ENCODE measurements at regions not wholly inside any gene's neighbourhood (a gene's known extent, or its start where the extent isn't known, plus 50 kb on each side); places are given as distances from the start of the nearest gene placed in this dataset.

DNA sequence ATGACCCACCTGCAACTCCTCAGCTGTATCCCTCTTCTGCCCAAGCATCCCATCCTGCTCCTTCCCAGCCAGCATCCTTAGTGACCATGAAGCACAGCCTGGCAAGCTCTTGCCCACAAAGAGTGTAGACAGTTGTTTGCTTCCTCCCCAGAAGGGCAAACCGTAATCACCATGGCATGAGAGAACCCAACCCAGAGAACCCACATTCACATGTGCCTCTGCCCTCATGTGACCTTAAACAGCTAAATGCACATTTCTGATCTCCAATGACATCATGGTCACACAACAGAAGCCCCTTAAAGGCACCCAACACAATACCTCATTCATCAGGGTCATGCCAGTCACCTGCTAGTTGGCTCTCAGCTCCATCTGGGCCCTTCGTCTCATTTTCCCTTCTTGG is 162.8 kb upstream of the CDYL start:
- DNase-seq: no peak

DNA sequence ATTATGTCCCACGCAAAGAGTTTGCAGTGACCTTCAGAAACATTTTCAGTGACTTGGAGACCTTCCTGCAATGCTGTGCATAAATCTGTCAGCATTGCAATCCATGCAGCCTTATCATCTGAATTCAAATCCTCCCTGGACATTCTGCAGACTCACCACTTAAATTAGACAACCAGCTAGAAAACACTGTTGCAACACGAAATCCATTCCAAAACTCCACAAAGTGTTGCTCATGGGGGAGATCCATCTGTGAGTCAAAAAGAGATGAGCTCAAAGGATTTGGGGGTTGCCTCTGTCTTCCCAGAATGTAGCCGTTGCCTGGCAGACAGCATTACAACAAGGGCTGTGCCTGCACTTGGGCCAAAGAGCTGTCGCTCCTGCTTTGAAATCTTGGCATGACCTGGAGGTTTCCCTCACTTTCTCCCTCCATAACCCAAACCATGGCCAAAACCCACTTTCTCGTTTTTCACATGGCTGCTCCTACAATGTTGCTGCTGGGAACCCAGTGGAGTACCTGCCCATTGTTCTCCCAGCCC is 163.5 kb upstream of the CDYL start:
- no peak for DNase-seq

DNA sequence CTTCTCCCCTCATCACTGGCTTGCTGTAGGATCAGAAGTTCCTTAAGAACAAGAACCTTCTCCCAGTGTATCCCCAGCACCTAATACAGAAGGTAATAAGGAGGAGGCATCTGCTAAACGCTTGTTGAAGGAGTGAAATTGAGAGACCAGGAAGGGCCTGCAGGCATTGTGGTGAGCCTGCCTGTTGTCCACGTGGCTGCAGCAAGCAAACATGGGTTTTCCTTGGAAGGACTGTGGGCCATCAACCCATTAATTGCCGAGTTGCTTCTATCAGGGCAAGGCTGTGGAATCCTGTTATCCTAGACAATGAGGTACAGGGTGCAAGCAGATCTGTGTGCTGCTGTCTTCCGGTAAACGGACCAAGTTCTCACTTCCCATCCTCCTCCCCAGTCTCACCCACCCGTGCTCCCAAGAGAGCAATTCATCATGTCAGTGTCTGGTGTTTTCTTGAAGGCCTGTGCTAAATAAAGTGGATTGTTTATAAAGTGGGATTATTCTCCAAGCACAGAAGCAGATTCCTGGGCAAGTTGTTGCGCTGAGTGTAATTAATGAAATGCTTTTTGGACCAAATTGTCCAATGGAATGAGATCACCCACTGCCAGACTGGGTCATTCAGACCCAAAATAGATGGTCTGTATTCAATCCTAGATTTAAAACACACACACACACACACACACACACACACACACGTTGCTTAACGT is 164.6 kb upstream of the CDYL start:
- no peak for DNase-seq

DNA sequence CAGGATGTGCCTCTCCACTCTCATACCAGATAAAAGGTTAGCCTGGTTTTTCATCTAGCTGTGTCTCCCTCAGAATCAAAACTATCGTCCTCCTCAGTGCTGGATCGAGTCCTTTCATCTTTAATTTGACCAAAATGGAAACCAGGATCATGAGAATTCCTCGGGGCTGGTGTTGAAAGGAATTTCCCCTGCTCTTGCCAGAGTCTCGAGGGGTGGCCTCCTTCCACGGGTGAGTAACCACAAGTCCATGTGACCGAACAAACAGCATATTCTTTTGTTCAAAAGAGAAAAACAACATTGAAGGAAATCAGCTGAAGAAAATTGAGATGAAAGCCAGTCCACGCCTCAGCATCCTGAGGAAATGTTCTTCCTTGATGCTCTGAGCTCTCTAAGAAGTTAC is 165.9 kb upstream of the CDYL start:
- no peak for DNase-seq

DNA sequence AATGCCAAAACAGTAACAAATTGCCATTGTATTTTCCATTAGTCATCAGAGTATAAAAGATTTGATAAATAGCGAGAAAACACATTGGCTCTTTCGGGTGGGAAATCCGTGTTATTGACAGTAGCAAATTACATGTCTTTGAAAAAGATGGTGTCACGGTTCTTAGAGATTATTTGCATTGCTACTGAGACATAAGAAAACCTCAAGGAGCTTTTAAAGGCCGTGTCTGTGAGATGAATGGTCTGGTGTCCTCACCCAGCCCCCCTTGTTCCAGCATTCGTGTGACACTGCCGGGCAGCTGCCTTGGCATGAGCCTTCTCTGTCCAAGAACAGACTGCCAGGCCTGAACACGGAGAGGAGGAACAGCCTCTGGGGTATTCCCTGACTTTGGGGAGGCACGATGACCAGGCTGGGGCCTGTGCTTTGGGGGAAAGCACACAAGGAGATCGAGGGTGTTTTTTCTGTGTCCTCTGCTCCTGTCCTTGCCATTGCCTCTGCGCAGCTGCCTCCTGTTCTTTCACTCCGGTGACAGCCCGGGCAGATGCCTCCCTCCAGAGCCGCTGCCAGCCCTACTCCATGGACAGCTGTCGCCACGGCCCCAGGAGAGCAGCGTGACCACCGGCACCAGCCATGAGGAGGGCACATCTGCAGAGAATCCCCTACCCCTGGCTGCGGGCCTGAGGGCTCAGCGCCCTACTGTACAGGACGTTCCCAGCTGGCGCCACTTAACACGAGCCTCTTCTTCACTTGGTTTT is 167.7 kb upstream of the CDYL start:
- no peak for DNase-seq

DNA sequence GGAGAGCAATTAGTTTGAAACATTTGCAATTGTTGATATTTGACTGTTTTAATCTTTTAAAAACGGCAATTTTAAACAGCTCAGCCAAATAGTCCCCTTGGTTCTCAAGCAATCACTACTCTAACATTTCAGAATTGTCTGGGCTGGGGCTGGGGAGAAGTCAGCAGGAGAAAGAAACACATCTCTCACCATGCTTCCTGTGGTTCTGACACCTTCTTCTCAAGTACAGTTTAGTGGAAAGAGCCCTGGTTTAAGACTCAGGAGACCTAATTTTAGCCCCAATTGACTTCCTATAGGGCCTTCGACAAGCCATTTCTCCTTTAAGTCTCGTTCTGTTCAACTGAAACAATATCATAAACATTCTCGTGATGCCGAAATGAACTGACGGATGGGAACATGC is 168.4 kb upstream of the CDYL start:
- no peak for DNase-seq

DNA sequence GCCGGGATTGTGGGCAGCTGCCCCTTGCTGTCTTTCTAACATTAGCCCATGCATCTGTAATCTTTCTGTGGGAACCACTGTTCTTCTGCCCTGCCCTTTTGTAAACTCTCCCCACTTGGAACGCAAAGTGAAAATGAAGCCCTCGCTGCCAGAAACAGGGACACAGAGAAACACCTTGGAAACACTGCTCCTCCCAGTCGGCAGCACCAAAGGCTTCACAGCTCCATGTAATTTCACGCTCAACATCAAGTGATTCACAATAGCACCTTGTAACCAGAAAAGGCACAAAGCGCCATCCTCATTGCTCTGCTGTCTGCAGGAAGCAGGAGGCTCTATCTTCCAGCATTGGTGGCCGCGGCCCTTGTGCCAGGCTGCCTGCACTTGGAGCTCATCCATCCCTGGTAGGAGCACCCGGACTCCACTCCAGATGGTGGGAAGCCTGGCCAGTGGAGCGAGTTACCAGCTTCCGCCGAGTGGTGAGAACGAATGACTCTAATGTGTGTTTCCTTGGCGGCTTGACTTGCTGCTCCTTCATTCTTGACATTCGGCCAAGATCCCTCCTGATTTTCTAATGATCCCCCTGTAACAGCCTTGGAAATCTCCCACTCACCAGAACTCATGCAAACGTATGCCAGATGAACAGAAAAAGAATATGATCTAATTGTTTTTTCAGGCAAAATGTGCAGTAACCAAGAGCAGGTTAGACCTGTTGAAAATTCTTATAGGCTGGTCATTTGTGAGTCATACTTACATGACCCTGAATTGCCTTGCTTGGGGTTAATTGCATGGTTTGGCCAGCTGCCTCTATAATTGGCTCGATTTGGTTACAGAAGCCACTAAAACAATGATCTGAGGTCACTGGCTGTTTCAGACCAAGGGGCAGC is 169.1 kb upstream of the CDYL start:
- no peak for DNase-seq

DNA sequence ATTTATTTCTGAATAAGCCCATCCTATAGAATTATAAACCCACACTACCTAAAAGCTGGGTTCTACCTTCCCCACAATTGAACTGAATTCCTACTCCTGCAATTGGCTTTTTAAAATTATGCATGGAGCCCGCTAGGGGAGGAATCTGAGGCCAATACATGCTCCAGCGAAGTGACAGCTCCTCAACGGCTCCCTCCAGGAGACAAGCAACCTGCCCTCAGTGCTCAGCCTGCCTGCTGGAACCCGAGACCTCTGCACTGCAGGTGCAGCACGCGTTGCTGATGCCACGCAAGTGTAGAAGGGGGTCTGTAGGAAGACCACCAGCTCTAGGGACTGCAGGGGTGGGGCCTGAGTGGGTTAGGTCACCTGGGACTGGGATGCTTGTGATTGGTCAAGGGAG is 170.2 kb upstream of the CDYL start:
- no peak for DNase-seq

DNA sequence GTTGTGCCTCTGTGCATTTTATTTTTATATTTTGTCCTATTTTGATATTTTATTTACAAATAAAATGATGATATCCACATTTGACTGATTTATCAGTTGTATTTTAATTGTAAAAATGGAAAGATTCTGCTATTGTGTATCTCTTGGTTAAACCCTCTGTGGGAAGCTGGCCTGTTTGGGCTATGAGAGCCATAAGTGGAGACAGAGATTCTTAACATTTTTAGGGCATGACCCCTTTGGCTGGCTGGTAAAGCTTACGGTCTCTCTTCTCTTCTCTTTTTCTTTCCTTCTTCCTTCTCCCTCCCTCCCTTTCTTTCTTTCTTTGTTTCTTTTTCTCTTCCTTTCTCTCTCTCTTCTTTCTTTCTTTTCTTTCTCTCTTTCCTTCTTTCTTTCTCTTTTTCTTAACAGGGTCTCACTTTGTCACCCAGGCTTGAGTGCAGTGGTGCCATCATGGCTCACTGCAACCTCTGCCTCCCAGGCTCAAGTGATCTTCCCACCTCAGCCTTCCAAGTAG is 172.3 kb upstream of the CDYL start:
- no peak for DNase-seq

DNA sequence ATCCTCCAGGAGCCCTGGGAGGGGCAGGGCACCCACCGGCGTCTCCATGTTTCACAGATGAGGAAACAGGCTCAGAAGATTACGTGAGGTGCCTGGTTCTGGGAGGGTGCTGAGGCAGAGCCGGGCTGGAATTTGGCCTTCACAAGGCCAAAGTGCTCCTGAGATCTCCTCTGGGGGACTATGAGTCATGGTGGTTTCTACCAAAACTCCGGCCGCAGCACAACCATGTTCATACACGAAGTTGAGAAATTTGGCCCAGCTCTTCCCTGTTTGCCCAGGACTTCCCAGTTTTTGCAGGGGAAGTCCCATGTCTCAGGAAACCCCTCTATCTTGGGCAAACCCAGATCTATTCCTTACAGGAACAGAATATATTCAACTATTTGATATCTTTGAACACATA is 172.9 kb upstream of the CDYL start:
- DNase-seq: no peak

DNA sequence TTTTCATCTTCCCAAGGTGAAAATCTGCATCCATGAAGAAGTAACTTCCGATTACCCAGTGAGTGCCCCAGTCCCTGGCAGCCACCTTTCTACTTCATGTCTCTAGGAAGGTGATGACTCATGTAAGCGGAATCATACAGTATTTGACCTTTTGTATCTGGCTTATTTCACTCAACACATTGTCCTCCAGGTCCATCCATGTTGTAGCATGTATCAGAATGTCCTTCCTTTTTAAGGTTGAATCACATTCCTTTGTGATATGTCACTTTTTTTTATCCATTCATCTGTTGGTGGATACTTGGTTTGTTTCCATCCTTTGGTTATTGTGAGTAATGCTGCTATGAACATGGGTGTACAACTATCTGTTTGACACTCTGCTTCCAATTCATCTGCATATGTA is 176.3 kb upstream of the CDYL start:
- no peak for DNase-seq

DNA sequence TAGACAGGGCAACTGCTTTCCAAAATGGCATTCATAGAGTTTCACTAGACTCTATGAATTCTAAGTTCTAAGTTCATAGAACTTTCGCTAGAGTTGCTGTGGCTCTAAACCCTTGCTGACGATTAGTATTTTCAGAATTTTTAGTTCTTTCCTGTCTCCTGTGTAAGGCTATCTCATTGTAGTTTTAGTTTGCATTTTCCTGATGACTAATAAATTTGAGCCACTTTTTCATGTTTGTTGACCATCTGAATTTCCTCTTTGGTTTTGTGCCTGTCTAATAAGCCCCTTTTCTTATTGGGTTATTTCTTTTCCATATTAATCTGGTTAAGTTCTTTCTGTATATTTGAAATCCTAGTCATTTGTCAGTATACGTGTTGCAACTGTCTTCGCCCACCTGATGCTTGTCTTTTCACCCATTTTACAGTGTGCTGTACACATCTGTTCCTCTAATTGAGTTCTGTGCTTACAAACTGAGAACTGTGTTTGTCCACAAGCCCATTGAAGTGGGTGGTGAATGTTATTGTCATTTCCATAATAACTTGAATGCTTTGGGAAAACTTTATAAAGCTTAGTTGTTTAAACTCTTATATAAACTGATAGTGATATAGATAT is 177.7 kb upstream of the CDYL start:
- no peak for DNase-seq

DNA sequence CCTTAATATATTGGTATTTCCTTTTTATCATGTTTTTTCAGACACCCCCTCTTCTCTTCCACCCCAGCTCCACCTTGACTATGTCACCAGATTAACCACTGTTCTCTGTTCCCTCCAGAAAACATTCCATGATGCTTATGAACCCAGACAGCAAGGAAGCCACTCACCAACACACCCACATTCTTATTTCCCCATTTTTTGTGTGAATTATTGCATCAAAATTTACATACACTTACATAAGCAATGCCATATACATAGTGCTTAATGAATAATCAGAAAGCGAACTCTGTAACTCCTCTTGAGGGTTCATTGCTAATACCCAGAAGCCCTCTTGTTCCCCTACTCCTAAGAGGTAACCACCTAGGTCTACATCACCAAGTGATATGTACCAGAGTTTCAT is 182.3 kb upstream of the CDYL start:
- no peak for DNase-seq

DNA sequence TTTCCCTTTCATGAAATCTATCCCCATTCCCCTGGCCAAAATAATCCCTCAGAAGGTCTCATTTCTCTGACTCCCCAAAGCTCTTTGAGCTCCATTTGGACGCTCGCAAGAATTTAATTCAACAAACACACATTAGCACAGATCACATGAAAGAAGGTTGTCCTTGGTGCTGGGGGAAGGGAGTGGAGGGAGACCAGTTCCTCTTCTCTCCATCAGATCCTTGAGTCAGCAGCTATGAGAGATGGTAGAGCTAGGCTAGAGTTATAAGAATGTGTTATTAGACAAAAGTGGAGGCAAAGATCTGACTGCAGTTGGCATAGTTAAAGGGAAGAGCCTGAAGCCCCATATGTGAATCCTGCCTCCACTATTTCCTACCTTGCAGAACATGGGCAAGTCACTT is 184.2 kb upstream of the CDYL start:
- no peak for DNase-seq

DNA sequence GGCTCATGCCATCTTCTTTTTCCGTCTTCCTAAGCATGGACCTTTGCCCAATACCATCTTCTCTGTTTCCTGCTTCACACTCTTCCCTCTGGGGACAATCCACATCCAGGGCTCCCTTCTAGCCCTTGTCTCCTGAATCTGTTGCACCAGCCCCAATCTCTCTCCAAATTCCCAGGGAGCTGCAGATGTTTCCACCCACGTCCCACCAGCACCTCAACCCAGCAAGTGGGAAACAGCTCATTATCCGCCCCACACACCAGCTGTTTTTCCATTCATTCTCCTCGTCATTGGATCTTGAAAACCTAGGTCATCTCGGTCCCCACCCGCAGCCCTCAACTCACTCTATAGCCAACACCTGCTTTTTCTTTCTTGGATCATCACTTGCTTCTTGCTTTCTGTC is 185.0 kb upstream of the CDYL start:
- no peak for DNase-seq

DNA sequence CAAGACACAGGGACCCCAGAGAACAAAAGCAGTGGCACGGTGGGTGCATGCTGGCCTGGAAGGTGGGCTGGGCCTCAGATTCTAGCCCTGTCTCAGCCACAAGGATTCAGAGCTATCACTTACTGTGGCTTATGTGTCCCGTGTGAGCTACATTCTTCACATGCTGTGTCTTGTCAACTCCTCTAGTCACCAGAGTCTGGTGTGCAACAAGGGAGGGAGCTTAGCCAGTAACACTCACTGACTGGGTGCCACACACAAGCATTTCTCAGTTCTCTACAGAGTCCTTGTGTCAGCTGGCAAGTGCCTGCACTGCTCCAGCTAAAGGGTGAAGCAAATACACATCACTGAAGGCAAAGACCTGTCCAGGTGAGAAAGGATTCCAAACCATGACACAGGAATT is 186.9 kb upstream of the CDYL start:
- no peak for DNase-seq

DNA sequence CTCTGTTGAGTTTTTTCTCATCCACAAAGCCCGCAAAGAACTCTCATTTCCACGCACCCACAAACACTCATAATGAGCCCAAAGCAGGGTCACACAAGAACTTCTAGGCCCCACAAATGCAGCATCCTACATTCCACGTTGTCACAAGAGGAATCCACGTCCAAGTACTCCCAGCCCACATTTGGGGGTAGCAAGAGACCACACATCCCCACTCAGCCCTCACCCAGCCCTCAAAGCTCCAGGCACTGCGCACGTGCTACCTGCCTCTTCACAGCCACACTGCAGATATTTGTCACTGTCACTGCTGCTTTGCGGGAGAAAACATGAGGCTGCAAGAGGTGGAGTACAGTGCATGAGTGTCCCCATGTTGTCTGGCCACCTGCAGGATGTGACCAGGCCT is 187.6 kb upstream of the CDYL start:
- DNase-seq: no peak

DNA sequence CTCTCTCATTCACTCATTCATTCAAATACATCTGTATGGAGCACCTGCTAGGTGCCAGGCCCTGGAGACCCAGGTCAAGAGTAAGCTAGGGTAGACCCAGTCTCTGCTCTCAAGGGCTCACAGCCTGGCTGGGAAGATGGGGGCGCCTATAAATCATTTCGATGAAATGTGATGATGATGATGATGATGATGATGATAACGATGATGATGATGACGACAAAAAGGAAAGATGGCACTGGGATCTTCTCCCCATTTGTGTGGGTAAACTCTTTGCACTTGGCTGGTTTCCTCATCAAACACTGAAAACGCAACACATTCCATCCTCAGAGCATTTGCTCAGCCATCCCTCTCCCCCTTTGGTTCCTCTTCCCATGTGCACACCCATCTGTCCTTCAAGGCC is 188.0 kb upstream of the CDYL start:
- DNase-seq: no peak

DNA sequence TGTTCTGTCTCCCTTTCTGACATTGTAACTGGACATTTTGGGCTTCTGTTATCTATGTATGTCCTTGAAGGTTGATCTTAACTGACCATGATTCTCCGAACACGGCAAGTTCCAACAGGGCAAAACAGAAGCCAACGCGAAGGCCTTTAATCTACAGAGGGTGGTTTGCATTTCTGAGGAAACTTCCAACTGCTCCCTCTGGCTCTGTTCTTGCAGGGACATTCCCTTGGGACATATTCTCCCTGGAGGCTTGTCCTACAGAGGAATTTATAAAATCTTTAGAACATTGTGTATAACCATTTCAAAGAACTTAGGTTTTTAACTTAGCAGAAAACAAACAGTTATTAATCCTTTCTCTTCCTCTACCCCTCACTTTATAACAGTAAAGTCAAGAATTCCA is 189.0 kb upstream of the CDYL start:
- no peak for DNase-seq

DNA sequence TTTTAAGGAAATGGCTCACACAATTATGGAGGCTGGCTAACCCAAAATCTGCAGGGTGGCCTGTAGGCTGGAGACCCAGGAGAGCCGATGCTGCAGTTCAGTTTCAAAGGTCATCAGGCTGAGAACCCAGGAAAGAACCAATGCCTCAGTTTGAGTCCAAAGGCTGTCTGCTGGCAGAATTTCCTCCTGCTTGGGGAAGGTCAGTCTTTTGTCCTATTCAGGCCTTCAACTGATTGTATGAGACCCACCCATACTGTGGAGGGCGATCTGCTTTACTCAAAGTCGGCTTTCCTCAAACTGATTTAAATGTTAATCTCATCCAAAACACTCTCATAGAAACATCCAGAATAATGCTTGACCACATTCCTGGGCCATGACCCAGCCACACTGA is 189.7 kb upstream of the CDYL start:
- no peak for DNase-seq

DNA sequence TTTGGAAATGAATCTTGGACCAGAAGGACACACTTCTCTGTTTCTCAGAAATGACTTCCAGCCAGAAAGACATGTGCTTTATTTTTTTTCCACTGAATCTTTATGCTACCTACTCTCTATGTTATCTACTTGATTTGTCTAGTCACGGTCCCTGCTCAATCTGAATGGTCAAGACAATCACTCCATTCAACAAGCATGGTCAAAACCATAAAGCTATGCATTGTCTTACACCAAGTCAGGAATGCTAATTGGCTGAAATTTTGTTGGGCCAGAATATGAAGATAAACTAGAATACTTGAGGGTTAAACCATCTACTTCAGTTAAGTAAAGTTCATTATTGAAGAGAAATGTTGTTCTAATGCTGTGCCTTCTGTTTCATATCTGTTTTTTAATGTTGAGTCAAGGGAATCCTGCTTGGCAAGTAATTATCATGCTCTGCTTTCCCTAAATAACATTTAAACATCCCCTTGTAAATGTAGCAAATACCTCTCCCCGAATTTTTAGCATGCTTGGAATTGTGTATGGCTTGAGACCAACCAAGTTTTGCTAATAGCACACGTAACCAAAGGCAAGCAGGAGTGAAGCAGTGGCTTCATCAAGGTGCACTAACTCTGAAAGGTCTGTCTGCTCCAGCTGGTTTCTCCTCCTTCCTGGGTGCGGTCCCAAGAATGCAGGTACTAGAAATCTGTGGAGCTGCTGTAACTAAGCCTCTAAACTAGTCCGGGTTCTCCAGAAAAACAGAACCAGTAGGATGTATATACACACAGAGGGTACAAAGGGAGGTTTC is 190.3 kb upstream of the CDYL start:
- DNase-seq: no peak

DNA sequence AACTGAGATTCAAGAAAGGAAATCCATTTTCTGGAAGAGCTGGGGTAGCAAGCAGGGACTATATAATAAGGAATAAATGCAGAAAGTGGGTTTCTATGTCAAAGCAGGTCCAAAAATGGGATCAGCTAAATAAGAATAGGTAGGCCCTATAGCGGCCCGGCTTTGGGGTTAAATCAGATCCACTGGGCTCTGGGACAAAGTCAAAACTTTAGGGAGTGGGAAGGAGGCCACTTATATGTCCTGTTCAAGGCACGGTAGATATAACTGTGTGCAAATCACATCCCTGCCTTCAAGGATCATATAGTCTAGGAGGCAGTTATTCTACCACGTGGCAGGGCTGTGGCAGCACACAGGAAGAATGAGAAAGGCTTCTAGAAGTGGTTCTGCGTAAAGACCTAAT is 191.4 kb upstream of the CDYL start:
- DNase-seq: no peak
